ENCODE measurements at regions not wholly inside any gene's neighbourhood (a gene's known extent, or its start where the extent isn't known, plus 50 kb on each side); places are given as distances from the start of the nearest gene placed in this dataset.

- H4K20me1 ChIP-seq (ENCODE audit: insufficient read depth, low read length), result no peaks in the 10 kb centered on the region
- H2AFZ ChIP-seq (ENCODE audit: low read depth, low read length), result no peak overlapping the region
- H3K36me3 ChIP-seq (ENCODE audit: insufficient read depth, low read length), result no peaks in the 10 kb centered on the region
- no peaks in the 10 kb centered on the region for H3K9me3 ChIP-seq (ENCODE audit: insufficient read depth, low read length, severe bottlenecking)
- H3K4me1 ChIP-seq (ENCODE audit: insufficient read depth, low read length), result no peaks in the 10 kb centered on the region
- H3K79me2 ChIP-seq (ENCODE audit: insufficient read depth, low read length), result no peaks in the 10 kb centered on the region
- H3K4me2 ChIP-seq (ENCODE audit: insufficient read depth, low read length), result no peak overlapping the region
- TF ChIP-seq EZH2 (IDR thresholded peaks at IDR 0.05; ENCODE audit: borderline replicate concordance, low read depth, low read length, severe bottlenecking) (no peak), CTCF (IDR thresholded peaks at IDR 0.05; ENCODE audit: borderline replicate concordance, extremely low read depth, low read length, poor library complexity, severe bottlenecking) (no peak)
- no peak for DNase-seq
- no peak for ATAC-seq (ENCODE audit: insufficient read depth, low read depth)
- H3K9ac ChIP-seq (ENCODE audit: low read depth, low read length), result no peak overlapping the region
- H3K27ac ChIP-seq (ENCODE audit: low read length), result no peak overlapping the region
- no peak overlapping the region for H3K4me3 ChIP-seq (ENCODE audit: low read depth in 1 of 2, low read length in 2 of 2)
- H3K27me3 ChIP-seq (ENCODE audit: insufficient read depth, low read length, poor library complexity), result no peaks in the 10 kb centered on the region
These were observed 157.9 kb upstream of the DKK2 start for GRCh38 chr4:107194005-107194404.

GRCh38 chr4:107192601-107193000, 156.5 kb upstream of the DKK2 start:
- TF ChIP-seq CTCF (IDR thresholded peaks at IDR 0.05; ENCODE audit: borderline replicate concordance, extremely low read depth, low read length, poor library complexity, severe bottlenecking), result no peak
- no peak for TF ChIP-seq EZH2 (IDR thresholded peaks at IDR 0.05; ENCODE audit: borderline replicate concordance, low read depth, low read length, severe bottlenecking)
- H3K9ac ChIP-seq (ENCODE audit: low read depth, low read length), result no peak overlapping the region

GRCh38 chr4:107187091-107187490, 151.0 kb upstream of the DKK2 start:
- Histone ChIP-seq H3K4me3 (ENCODE audit: low read depth in 1 of 2, low read length in 2 of 2) (no peak overlapping the region), H4K20me1 (ENCODE audit: insufficient read depth, low read length) (no peaks in the 10 kb centered on the region), H3K9ac (ENCODE audit: low read depth, low read length) (no peak overlapping the region), H3K36me3 (ENCODE audit: insufficient read depth, low read length) (no peaks in the 10 kb centered on the region), H2AFZ (ENCODE audit: low read depth, low read length) (no peak overlapping the region), H3K79me2 (ENCODE audit: insufficient read depth, low read length) (no peaks in the 10 kb centered on the region), H3K4me2 (ENCODE audit: insufficient read depth, low read length) (no peak overlapping the region), H3K27ac (ENCODE audit: low read length) (no peak overlapping the region), H3K27me3 (ENCODE audit: insufficient read depth, low read length, poor library complexity) (peaks cover 2% of the 10 kb centered on the region), H3K4me1 (ENCODE audit: insufficient read depth, low read length) (no peaks in the 10 kb centered on the region), H3K9me3 (ENCODE audit: insufficient read depth, low read length, severe bottlenecking) (no peaks in the 10 kb centered on the region)
- TF ChIP-seq EZH2 (IDR thresholded peaks at IDR 0.05; ENCODE audit: borderline replicate concordance, low read depth, low read length, severe bottlenecking) (no peak), CTCF (IDR thresholded peaks at IDR 0.05; ENCODE audit: borderline replicate concordance, extremely low read depth, low read length, poor library complexity, severe bottlenecking) (no peak)
- ATAC-seq (ENCODE audit: insufficient read depth, low read depth) (no peak), DNase-seq (no peak)

More at GRCh38 chr4:107192601-107193000, 156.5 kb upstream of the DKK2 start:
- Histone ChIP-seq H3K4me3 (ENCODE audit: low read depth in 1 of 2, low read length in 2 of 2) (no peak overlapping the region), H3K36me3 (ENCODE audit: insufficient read depth, low read length) (no peaks in the 10 kb centered on the region), H3K9me3 (ENCODE audit: insufficient read depth, low read length, severe bottlenecking) (no peaks in the 10 kb centered on the region), H3K27me3 (ENCODE audit: insufficient read depth, low read length, poor library complexity) (no peaks in the 10 kb centered on the region), H3K27ac (ENCODE audit: low read length) (no peak overlapping the region), H3K79me2 (ENCODE audit: insufficient read depth, low read length) (no peaks in the 10 kb centered on the region), H3K4me2 (ENCODE audit: insufficient read depth, low read length) (no peak overlapping the region), H3K4me1 (ENCODE audit: insufficient read depth, low read length) (no peaks in the 10 kb centered on the region), H2AFZ (ENCODE audit: low read depth, low read length) (no peak overlapping the region), H4K20me1 (ENCODE audit: insufficient read depth, low read length) (no peaks in the 10 kb centered on the region)
- ATAC-seq (ENCODE audit: insufficient read depth, low read depth), result no peak
- no peak for DNase-seq
